H9 (cell line): ENCODE measurements at regions not wholly inside any gene's neighbourhood (a gene's known extent, or its start where the extent isn't known, plus 50 kb on each side); places are given as distances from the start of the nearest gene placed in this dataset.

Experiments
- DNase-seq: peaks from one replicate; pipeline ENCODE4 v3.0.0-alpha.2; 2017
- H2AFZ ChIP-seq: one replicate; pipeline ENCODE4 v1.6.1; 2013; ENCODE audit warnings: mild to moderate bottlenecking, low read length, control low read depth, moderate library complexity
- H2AK5ac ChIP-seq: 2 replicates; pipeline ENCODE4 v1.6.1; 2013; ENCODE audit warnings: low read length, control low read depth, mixed read lengths; ENCODE audit not compliant: insufficient read length
- H2BK120ac ChIP-seq: one replicate; pipeline ENCODE4 v1.6.1; 2013; ENCODE audit warnings: low read depth, mild to moderate bottlenecking, low read length, control low read depth, inconsistent platforms; ENCODE audit not compliant: poor library complexity, severe bottlenecking
- H2BK12ac ChIP-seq: 2 replicates; pipeline ENCODE4 v1.6.1; 2013; ENCODE audit warnings: low read length, control low read depth, mixed read lengths, low read depth; ENCODE audit not compliant: insufficient read length
- H2BK15ac ChIP-seq: 2 replicates; pipeline ENCODE4 v1.6.1; 2013; ENCODE audit warnings: low read depth, low read length, control low read depth
- H2BK20ac ChIP-seq: one replicate; pipeline ENCODE4 v1.6.1; 2013; ENCODE audit warnings: low read depth, mild to moderate bottlenecking, low read length, control low read depth, inconsistent platforms; ENCODE audit not compliant: poor library complexity, severe bottlenecking
- H2BK5ac ChIP-seq: 2 replicates; pipeline ENCODE4 v1.6.1; 2013; ENCODE audit warnings: low read length, control low read depth, mixed read lengths; ENCODE audit not compliant: insufficient read length
- H3K14ac ChIP-seq: 2 replicates; pipeline ENCODE4 v1.6.1; 2013; ENCODE audit warnings: low read length, control low read depth; ENCODE audit not compliant: insufficient read depth
- H3K18ac ChIP-seq: 2 replicates; pipeline ENCODE4 v1.6.1; 2013; ENCODE audit warnings: low read depth, mild to moderate bottlenecking, mixed read lengths, low read length, control low read depth; ENCODE audit not compliant: insufficient read length
- H3K23ac ChIP-seq: 2 replicates; pipeline ENCODE4 v1.6.1; 2013; ENCODE audit warnings: low read length, control low read depth, mixed read lengths, low read depth; ENCODE audit not compliant: insufficient read length
- H3K23me2 ChIP-seq: 2 replicates; pipeline ENCODE4 v1.6.1; 2013; ENCODE audit warnings: low read depth, mild to moderate bottlenecking, mixed read lengths, low read length, control low read depth; ENCODE audit not compliant: insufficient read length, poor library complexity, severe bottlenecking
- H3K27ac ChIP-seq: 2 replicates; pipeline ENCODE4 v1.5.1; 2013; ENCODE audit warnings: low read length, control low read depth, mixed read lengths, low read depth; ENCODE audit not compliant: insufficient read length
- H3K27me3 ChIP-seq: 2 replicates; pipeline ENCODE4 v1.6.1; 2013; ENCODE audit warnings: low read length, control low read depth, inconsistent platforms; ENCODE audit not compliant: insufficient read depth
- H3K4ac ChIP-seq: 2 replicates; pipeline ENCODE4 v1.6.1; 2013; ENCODE audit warnings: low read depth, mild to moderate bottlenecking, control low read depth, inconsistent platforms, low read length, moderate library complexity
- H3K4me1 ChIP-seq: 2 replicates; pipeline ENCODE4 v1.6.1; 2013; ENCODE audit warnings: low read length, control low read depth, inconsistent platforms; ENCODE audit not compliant: insufficient read depth
- H3K4me2 ChIP-seq: 2 replicates; pipeline ENCODE4 v1.6.1; 2013; ENCODE audit warnings: low read length, control low read depth, mixed read lengths; ENCODE audit not compliant: insufficient read length, insufficient read depth
- H3K56ac ChIP-seq: 2 replicates; pipeline ENCODE4 v1.6.1; 2013; ENCODE audit warnings: low read depth, mild to moderate bottlenecking, mixed read lengths, low read length, control low read depth; ENCODE audit not compliant: insufficient read length
- H3K79me1 ChIP-seq: 2 replicates; pipeline ENCODE4 v1.6.1; 2013; ENCODE audit warnings: low read depth, mild to moderate bottlenecking, moderate library complexity, low read length, control low read depth, inconsistent platforms; ENCODE audit not compliant: insufficient read depth, poor library complexity, severe bottlenecking
- H3K79me2 ChIP-seq: 2 replicates; pipeline ENCODE4 v1.6.1; 2013; ENCODE audit warnings: low read length, control low read depth, inconsistent platforms; ENCODE audit not compliant: insufficient read depth
- H3K9ac ChIP-seq: 2 replicates; pipeline ENCODE4 v1.6.1; 2013; ENCODE audit warnings: low read length, control low read depth, mixed read lengths; ENCODE audit not compliant: insufficient read length; ENCODE audit errors: extremely low read depth
- H3K9me3 ChIP-seq: one replicate; pipeline ENCODE4 v1.6.1; 2013; ENCODE audit warnings: low read depth, low read length, inconsistent platforms; ENCODE audit not compliant: control insufficient read depth
- H3T11ph ChIP-seq: one replicate; pipeline ENCODE4 v1.6.1; 2013; ENCODE audit warnings: mild to moderate bottlenecking, low read length, control low read depth, inconsistent platforms
- H4K20me1 ChIP-seq: one replicate; pipeline ENCODE4 v1.6.1; 2013; ENCODE audit not compliant: control insufficient read depth, insufficient read length, insufficient read depth
- H4K5ac ChIP-seq: 2 replicates; pipeline ENCODE4 v1.6.1; 2013; ENCODE audit warnings: low read depth, mild to moderate bottlenecking, mixed read lengths, low read length, control low read depth; ENCODE audit not compliant: insufficient read length
- H4K8ac ChIP-seq: replicated peaks from 2 replicates; pipeline ENCODE4 v1.6.1; 2013; ENCODE audit warnings: low read length, control low read depth, mixed read lengths, low read depth; ENCODE audit not compliant: insufficient read length
- H4K91ac ChIP-seq: 2 replicates; pipeline ENCODE4 v1.6.1; 2013; ENCODE audit warnings: low read depth, mild to moderate bottlenecking, moderate library complexity, mixed read lengths, low read length, control low read depth; ENCODE audit not compliant: insufficient read length
- H3K27ac Mint-ChIP-seq, 3 experiments: 2 replicates in 2 of 3; 3 replicates in 1 of 3; pipeline ENCODE4 v1.8.0; 2020 to 2021; ENCODE audit warnings: mixed read lengths in 3 of 3, mild to moderate bottlenecking in 1 of 3, moderate library complexity in 1 of 3
- H3K27me3 Mint-ChIP-seq: 2 replicates; pipeline ENCODE4 v1.8.0; 2021; ENCODE audit warnings: low read depth, mild to moderate bottlenecking, moderate library complexity, mixed read lengths
- H3K36me3 Mint-ChIP-seq, 3 experiments: 2 replicates in 2 of 3; 3 replicates in 1 of 3; pipeline ENCODE4 v1.8.0; 2020 to 2021; ENCODE audit warnings: low read depth in 3 of 3, mixed read lengths in 3 of 3; ENCODE audit not compliant: insufficient read depth in 1 of 3
- H3K4me1 Mint-ChIP-seq, 2 experiments: 2 replicates each; pipeline ENCODE4 v1.8.0; 2020; ENCODE audit warnings: mixed read lengths in 2 of 2
- H3K4me3 Mint-ChIP-seq, 2 experiments: 2 replicates in 1 of 2; 3 replicates in 1 of 2; pipeline ENCODE4 v1.8.0; 2020 to 2021; ENCODE audit warnings: mild to moderate bottlenecking in 2 of 2, mixed read lengths in 2 of 2, moderate library complexity in 1 of 2
- H3K9me3 Mint-ChIP-seq, 2 experiments: 2 replicates in 1 of 2; 3 replicates in 1 of 2; pipeline ENCODE4 v1.8.0; 2020; ENCODE audit warnings: mild to moderate bottlenecking in 2 of 2, mixed read lengths in 2 of 2, moderate library complexity in 1 of 2
- WGBS: extraction: QIAGEN DNeasy Blood & Tissue Kit; methylation state at CpG from one replicate; pipeline ENCODE4 v1.1.7; 2013; ENCODE audit warnings: missing lambda C conversion rate, low lambda C conversion rate, mixed read lengths; ENCODE audit not compliant: insufficient read length; ENCODE audit errors: extremely low coverage; 5-methylcytosine and 5-hydroxymethylcytosine counted together
- TF ChIP-seq, protein P1 (sequence below): fragments of 200-600 bp; sonication (generic); conservative IDR thresholded peaks from 3 replicates; pipeline ENCODE4 v1.8.0; 2021; ENCODE audit warnings: antibody characterized with exemption, mild to moderate bottlenecking

DNA sequence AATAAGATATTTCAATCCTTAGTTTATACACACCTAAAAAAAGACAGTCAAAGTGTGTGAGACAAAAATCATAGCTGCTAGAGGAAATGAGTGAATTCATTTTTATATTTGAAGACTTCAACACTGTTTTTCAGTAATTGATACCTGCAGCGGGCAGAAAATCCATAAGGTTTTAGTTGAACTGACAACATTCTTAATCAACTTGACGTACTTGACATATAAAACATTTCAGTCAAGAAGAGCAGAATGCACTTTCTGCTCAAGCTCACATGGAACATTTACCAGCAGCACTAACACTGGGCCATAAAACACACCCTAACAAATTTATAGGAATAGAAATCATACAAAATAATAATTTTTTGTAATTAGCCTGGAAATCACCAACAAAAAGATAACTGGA lies 959.6 kb upstream of the SOX11 start:
- Histone ChIP-seq H3K4ac (no peak overlapping the region), H4K91ac (no peak overlapping the region), H3K9ac (no peak overlapping the region), H2AK5ac (no peak overlapping the region), H2BK12ac (no peak overlapping the region), H3K79me1 (no peaks in the 10 kb centered on the region), H3K14ac (no peak overlapping the region), H2BK5ac (no peak overlapping the region), H2AFZ (no peak overlapping the region), H3K18ac (no peak overlapping the region), H3K4me1 (no peaks in the 10 kb centered on the region), H4K8ac (no peak overlapping the region), H4K5ac (no peak overlapping the region), H3T11ph (no peak overlapping the region), H3K27me3 (no peaks in the 10 kb centered on the region), H3K9me3 (no peaks in the 10 kb centered on the region), H3K27ac (no peak overlapping the region), H3K56ac (no peak overlapping the region), H2BK15ac (no peak overlapping the region), H4K20me1 (no peaks in the 10 kb centered on the region), H2BK20ac (no peak overlapping the region), H3K23ac (no peak overlapping the region), H3K79me2 (no peaks in the 10 kb centered on the region), H2BK120ac (no peak overlapping the region), H3K4me2 (no peak overlapping the region), H3K23me2 (no peaks in the 10 kb centered on the region)
- Mint-ChIP-seq H3K9me3 (peaks cover 0 to 3% of the 10 kb centered on the region in 2 experiments; a peak in 1 of 5 replicates), H3K4me3 (no peak overlapping the region), H3K27me3 (no peaks in the 10 kb centered on the region), H3K4me1 (no peaks in the 10 kb centered on the region), H3K27ac (no peak overlapping the region), H3K36me3 (no peaks in the 10 kb centered on the region; a peak in 1 of 7 replicates)
- no peak for DNase-seq
- WGBS: no CpG with 5 or more reads among the region's 2 CpGs
- TF ChIP-seq, protein P1, sequence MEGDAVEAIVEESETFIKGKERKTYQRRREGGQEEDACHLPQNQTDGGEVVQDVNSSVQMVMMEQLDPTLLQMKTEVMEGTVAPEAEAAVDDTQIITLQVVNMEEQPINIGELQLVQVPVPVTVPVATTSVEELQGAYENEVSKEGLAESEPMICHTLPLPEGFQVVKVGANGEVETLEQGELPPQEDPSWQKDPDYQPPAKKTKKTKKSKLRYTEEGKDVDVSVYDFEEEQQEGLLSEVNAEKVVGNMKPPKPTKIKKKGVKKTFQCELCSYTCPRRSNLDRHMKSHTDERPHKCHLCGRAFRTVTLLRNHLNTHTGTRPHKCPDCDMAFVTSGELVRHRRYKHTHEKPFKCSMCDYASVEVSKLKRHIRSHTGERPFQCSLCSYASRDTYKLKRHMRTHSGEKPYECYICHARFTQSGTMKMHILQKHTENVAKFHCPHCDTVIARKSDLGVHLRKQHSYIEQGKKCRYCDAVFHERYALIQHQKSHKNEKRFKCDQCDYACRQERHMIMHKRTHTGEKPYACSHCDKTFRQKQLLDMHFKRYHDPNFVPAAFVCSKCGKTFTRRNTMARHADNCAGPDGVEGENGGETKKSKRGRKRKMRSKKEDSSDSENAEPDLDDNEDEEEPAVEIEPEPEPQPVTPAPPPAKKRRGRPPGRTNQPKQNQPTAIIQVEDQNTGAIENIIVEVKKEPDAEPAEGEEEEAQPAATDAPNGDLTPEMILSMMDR: no peak
